Liver (tissue), 8 donors: ENCODE measurements at regions not wholly inside any gene's neighbourhood (a gene's known extent, or its start where the extent isn't known, plus 50 kb on each side); places are given as distances from the start of the nearest gene placed in this dataset.

ENCODE experiments used
- DNase-seq: peaks from one replicate; pipeline ENCODE4 v3.0.0-alpha.2; 2017; ENCODE audit warnings: low spot score
- H3K27ac ChIP-seq, 2 donors: one replicate each; pipeline ENCODE4 v1.7.0; 2013; ENCODE audit warnings: inconsistent platforms in 2 of 2, low read length in 2 of 2, control low read depth in 1 of 2, low read depth in 1 of 2, mild to moderate bottlenecking in 1 of 2
- H3K27me3 ChIP-seq, 4 donors: one replicate each; pipeline versions ENCODE4 v1.6.1 to v1.7.0; 2013; ENCODE audit warnings: low read length in 3 of 4, inconsistent platforms in 1 of 4, mild to moderate bottlenecking in 1 of 4, moderate library complexity in 1 of 4; ENCODE audit not compliant: control insufficient read depth in 4 of 4, insufficient read depth in 4 of 4
- H3K36me3 ChIP-seq, 4 donors: one replicate each; pipeline versions ENCODE4 v1.6.1 to v1.7.0; 2013; ENCODE audit warnings: low read length in 3 of 4, mild to moderate bottlenecking in 3 of 4, low read depth in 1 of 4, moderate library complexity in 1 of 4; ENCODE audit not compliant: control insufficient read depth in 4 of 4, insufficient read depth in 3 of 4
- H3K4me1 ChIP-seq, 4 donors: one replicate each; pipeline versions ENCODE4 v1.6.1 to v1.7.0; 2013; ENCODE audit warnings: low read length in 3 of 4, mild to moderate bottlenecking in 3 of 4, moderate library complexity in 1 of 4; ENCODE audit not compliant: control insufficient read depth in 4 of 4, insufficient read depth in 4 of 4
- H3K4me3 ChIP-seq, 3 donors: one replicate each; pipeline versions ENCODE4 v1.6.1 to v1.7.0; 2013; ENCODE audit warnings: low read length in 3 of 3, control low read depth in 1 of 3, low read depth in 1 of 3, mild to moderate bottlenecking in 1 of 3
- H3K9ac ChIP-seq, 2 donors: one replicate each; pipeline ENCODE4 v1.7.0; 2013; ENCODE audit warnings: low read length in 2 of 2, mild to moderate bottlenecking in 2 of 2, moderate library complexity in 2 of 2, control low read depth in 1 of 2, low read depth in 1 of 2
- H3K9me3 ChIP-seq, 4 donors: one replicate each; pipeline versions ENCODE4 v1.6.1 to v1.7.0; 2013; ENCODE audit warnings: low read length in 3 of 4; ENCODE audit not compliant: control insufficient read depth in 4 of 4
- FOXA1 ChIP-seq: IDR thresholded peaks from 2 replicates; pipeline ENCODE4 v1.6.1; 2016; ENCODE audit warnings: antibody characterized with exemption
- FOXA2 ChIP-seq: IDR thresholded peaks from 2 replicates; pipeline ENCODE4 v1.6.1; 2016; ENCODE audit warnings: antibody characterized with exemption
- GABPA ChIP-seq, 2 donors: IDR thresholded peaks in 1 of 2; conservative IDR thresholded peaks in 1 of 2; 2 replicates each; pipeline ENCODE4 v1.6.1; 2016; ENCODE audit warnings: antibody characterized with exemption in 2 of 2, mild to moderate bottlenecking in 1 of 2, moderate library complexity in 1 of 2
- HNF4G ChIP-seq: IDR thresholded peaks from 2 replicates; pipeline ENCODE4 v1.6.1; 2016; ENCODE audit warnings: antibody characterized with exemption
- JUND ChIP-seq, 2 donors: IDR thresholded peaks; 2 replicates each; pipeline ENCODE4 v1.6.1; 2016; ENCODE audit warnings: antibody characterized with exemption in 2 of 2
- NR2F2 ChIP-seq: IDR thresholded peaks from 2 replicates; pipeline ENCODE4 v1.6.1; 2016; ENCODE audit warnings: antibody characterized with exemption
- RAD21 ChIP-seq, 2 donors: IDR thresholded peaks; 2 replicates each; pipeline ENCODE4 v1.6.1; 2016; ENCODE audit warnings: antibody characterized with exemption in 2 of 2, mild to moderate bottlenecking in 2 of 2
- RXRA ChIP-seq, 2 donors: IDR thresholded peaks; 2 replicates each; pipeline ENCODE4 v1.6.1; 2017 to 2018; ENCODE audit warnings: antibody characterized with exemption in 2 of 2, mild to moderate bottlenecking in 1 of 2
- SP1 ChIP-seq: IDR thresholded peaks from 2 replicates; pipeline ENCODE4 v1.6.1; 2018; ENCODE audit warnings: antibody characterized with exemption, mild to moderate bottlenecking
- TAF1 ChIP-seq: conservative IDR thresholded peaks from 2 replicates; pipeline ENCODE4 v1.6.1; 2016; ENCODE audit warnings: antibody characterized with exemption, mild to moderate bottlenecking
- YY1 ChIP-seq: IDR thresholded peaks from 2 replicates; pipeline ENCODE4 v1.6.1; 2016; ENCODE audit warnings: antibody characterized with exemption, mild to moderate bottlenecking
- WGBS: extraction: QIAGEN DNeasy Blood & Tissue Kit; methylation state at CpG from one replicate; pipeline ENCODE4 v1.1.7; 2013; 5-methylcytosine and 5-hydroxymethylcytosine counted together
- TF ChIP-seq, protein P1 (sequence below): fragments of 150-350 bp; IDR thresholded peaks from 2 replicates; pipeline ENCODE4 v1.5.1; 2017; ENCODE audit warnings: improper control_type of control experiment, low read depth, low read length; ENCODE audit not compliant: missing input control
- TF ChIP-seq, protein P2 (sequence below): IDR thresholded peaks from 2 replicates; pipeline ENCODE4 v1.6.1; 2016; ENCODE audit warnings: antibody characterized with exemption
- TF ChIP-seq, protein P3 (sequence below): IDR thresholded peaks from 2 replicates; pipeline ENCODE4 v1.6.1; 2016; ENCODE audit warnings: antibody characterized with exemption
- TF ChIP-seq, protein P4 (sequence below): IDR thresholded peaks from 2 replicates; pipeline ENCODE4 v1.6.1; 2016; ENCODE audit warnings: antibody characterized with exemption
- TF ChIP-seq, protein P5 (sequence below): IDR thresholded peaks from 2 replicates; pipeline ENCODE4 v1.6.1; 2016; ENCODE audit warnings: antibody characterized with exemption, mild to moderate bottlenecking
- donor health status: healthy.
- donor health status: healthy.
- donor health status: healthy.
- donor health status: healthy.
- donor health status: healthy.

DNA sequence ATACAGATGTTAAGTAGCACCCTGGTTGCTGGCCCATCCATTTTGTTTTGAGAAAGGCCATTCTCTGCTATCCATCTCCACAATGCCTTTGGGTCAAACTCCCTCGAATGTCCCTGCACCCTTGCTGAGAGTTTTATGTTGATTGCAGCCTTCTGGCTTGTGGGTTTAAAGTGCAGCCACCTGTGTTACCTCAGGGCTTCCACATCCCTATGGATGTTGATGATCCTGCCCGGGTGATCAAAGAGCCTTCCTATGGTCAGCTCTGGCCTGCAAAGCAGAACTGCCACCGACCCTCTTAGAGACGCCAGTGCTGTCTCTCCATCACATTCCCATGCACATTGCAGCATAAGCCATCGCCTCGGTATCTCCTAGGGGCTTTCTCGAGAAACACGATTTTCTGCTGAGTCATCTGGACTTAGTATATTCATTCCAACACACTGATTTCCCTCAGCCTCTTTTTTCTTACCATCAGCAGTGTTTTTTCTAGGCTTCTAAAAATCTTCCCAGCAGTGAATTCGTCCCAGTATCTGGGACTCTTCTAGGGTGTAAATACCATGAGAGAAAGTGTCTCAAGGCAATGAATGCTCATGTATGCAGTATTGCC, 585.7 kb upstream of the TMEM132C start:
- Histone ChIP-seq H3K27ac (no peak overlapping the region), H3K36me3 (no peaks in the 10 kb centered on the region), H3K4me3 (no peak overlapping the region), H3K9ac (no peak overlapping the region), H3K9me3 (peaks cover 0 to 6% (median 0%) of the 10 kb centered on the region in 4 donors), H3K4me1 (no peaks in the 10 kb centered on the region), H3K27me3 (peaks cover 0 to 4% (median 0%) of the 10 kb centered on the region in 4 donors)
- WGBS: 70% methylated on average over 9 of the region's 9 CpGs
- no peak for DNase-seq
- TF ChIP-seq, protein P1, sequence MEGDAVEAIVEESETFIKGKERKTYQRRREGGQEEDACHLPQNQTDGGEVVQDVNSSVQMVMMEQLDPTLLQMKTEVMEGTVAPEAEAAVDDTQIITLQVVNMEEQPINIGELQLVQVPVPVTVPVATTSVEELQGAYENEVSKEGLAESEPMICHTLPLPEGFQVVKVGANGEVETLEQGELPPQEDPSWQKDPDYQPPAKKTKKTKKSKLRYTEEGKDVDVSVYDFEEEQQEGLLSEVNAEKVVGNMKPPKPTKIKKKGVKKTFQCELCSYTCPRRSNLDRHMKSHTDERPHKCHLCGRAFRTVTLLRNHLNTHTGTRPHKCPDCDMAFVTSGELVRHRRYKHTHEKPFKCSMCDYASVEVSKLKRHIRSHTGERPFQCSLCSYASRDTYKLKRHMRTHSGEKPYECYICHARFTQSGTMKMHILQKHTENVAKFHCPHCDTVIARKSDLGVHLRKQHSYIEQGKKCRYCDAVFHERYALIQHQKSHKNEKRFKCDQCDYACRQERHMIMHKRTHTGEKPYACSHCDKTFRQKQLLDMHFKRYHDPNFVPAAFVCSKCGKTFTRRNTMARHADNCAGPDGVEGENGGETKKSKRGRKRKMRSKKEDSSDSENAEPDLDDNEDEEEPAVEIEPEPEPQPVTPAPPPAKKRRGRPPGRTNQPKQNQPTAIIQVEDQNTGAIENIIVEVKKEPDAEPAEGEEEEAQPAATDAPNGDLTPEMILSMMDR: no peak
- TF ChIP-seq GABPA (IDR thresholded peaks at IDR 0.05 in 1 of 2, conservative IDR thresholded peaks at IDR 0.05 in 1 of 2) (no peak), JUND (IDR thresholded peaks at IDR 0.05) (no peak), YY1 (no peak), SP1 (no peak), RAD21 (IDR thresholded peaks at IDR 0.05) (no peak), NR2F2 (no peak)
- TF ChIP-seq, protein P2, sequence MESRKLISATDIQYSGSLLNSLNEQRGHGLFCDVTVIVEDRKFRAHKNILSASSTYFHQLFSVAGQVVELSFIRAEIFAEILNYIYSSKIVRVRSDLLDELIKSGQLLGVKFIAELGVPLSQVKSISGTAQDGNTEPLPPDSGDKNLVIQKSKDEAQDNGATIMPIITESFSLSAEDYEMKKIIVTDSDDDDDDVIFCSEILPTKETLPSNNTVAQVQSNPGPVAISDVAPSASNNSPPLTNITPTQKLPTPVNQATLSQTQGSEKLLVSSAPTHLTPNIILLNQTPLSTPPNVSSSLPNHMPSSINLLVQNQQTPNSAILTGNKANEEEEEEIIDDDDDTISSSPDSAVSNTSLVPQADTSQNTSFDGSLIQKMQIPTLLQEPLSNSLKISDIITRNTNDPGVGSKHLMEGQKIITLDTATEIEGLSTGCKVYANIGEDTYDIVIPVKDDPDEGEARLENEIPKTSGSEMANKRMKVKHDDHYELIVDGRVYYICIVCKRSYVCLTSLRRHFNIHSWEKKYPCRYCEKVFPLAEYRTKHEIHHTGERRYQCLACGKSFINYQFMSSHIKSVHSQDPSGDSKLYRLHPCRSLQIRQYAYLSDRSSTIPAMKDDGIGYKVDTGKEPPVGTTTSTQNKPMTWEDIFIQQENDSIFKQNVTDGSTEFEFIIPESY: no peak
- TF ChIP-seq, protein P3, sequence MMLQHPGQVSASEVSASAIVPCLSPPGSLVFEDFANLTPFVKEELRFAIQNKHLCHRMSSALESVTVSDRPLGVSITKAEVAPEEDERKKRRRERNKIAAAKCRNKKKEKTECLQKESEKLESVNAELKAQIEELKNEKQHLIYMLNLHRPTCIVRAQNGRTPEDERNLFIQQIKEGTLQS: no peak

DNA sequence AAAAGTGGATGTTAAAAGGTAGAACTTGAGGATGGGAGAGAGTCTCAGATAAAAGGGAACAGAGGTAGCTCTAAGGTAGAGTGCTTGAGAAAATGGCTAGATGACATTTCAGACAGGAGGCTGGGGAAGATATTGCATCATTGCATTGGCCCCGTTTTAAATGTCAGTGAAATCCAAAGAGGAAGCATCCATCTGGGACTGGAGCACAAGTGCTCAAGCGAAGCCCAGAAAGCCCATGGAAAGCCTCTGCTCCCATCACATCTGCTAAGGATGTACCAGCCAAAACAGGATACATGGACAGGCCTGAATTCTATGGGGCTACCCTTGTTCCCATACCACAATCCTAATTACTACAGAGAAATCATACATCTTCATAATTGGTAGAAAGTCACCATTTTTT, 581.5 kb upstream of the TMEM132C start:
- 53% methylated on average over 2 of the region's 2 CpGs for WGBS
- TF ChIP-seq RXRA (IDR thresholded peaks at IDR 0.05): no peak
- TF ChIP-seq FOXA1: no peak
- TF ChIP-seq RAD21 (IDR thresholded peaks at IDR 0.05): no peak
- no peak for TF ChIP-seq TAF1
- TF ChIP-seq, protein P3: no peak
- TF ChIP-seq NR2F2: no peak
- no peak for TF ChIP-seq FOXA2
- no peak for TF ChIP-seq JUND (IDR thresholded peaks at IDR 0.05)
- TF ChIP-seq HNF4G: no peak
- TF ChIP-seq, protein P4, sequence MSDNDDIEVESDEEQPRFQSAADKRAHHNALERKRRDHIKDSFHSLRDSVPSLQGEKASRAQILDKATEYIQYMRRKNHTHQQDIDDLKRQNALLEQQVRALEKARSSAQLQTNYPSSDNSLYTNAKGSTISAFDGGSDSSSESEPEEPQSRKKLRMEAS: no peak
- no peak for TF ChIP-seq YY1
- TF ChIP-seq, protein P5, sequence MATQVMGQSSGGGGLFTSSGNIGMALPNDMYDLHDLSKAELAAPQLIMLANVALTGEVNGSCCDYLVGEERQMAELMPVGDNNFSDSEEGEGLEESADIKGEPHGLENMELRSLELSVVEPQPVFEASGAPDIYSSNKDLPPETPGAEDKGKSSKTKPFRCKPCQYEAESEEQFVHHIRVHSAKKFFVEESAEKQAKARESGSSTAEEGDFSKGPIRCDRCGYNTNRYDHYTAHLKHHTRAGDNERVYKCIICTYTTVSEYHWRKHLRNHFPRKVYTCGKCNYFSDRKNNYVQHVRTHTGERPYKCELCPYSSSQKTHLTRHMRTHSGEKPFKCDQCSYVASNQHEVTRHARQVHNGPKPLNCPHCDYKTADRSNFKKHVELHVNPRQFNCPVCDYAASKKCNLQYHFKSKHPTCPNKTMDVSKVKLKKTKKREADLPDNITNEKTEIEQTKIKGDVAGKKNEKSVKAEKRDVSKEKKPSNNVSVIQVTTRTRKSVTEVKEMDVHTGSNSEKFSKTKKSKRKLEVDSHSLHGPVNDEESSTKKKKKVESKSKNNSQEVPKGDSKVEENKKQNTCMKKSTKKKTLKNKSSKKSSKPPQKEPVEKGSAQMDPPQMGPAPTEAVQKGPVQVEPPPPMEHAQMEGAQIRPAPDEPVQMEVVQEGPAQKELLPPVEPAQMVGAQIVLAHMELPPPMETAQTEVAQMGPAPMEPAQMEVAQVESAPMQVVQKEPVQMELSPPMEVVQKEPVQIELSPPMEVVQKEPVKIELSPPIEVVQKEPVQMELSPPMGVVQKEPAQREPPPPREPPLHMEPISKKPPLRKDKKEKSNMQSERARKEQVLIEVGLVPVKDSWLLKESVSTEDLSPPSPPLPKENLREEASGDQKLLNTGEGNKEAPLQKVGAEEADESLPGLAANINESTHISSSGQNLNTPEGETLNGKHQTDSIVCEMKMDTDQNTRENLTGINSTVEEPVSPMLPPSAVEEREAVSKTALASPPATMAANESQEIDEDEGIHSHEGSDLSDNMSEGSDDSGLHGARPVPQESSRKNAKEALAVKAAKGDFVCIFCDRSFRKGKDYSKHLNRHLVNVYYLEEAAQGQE: no peak
- TF ChIP-seq GABPA (IDR thresholded peaks at IDR 0.05 in 1 of 2, conservative IDR thresholded peaks at IDR 0.05 in 1 of 2): no peak
- TF ChIP-seq, protein P1: no peak
- no peak for TF ChIP-seq SP1
- TF ChIP-seq, protein P2: no peak
- H3K9me3 ChIP-seq: peaks cover 0 to 6% (median 0%) of the 10 kb centered on the region in 4 donors
- no peak overlapping the region for H3K27ac ChIP-seq
- H3K4me1 ChIP-seq: no peaks in the 10 kb centered on the region
- H3K36me3 ChIP-seq: no peaks in the 10 kb centered on the region
- H3K9ac ChIP-seq: no peak overlapping the region
- H3K27me3 ChIP-seq: peaks cover 0 to 4% (median 0%) of the 10 kb centered on the region in 4 donors
- DNase-seq: no peak
- no peak overlapping the region for H3K4me3 ChIP-seq
